ENCODE measurements at regions not wholly inside any gene's neighbourhood (a gene's known extent, or its start where the extent isn't known, plus 50 kb on each side); places are given as distances from the start of the nearest gene placed in this dataset.

- TF ChIP-seq EP300 (IDR thresholded peaks at IDR 0.05; ENCODE audit: borderline replicate concordance) (no peak), TAF1 (IDR thresholded peaks at IDR 0.05; ENCODE audit: low read depth) (no peak), NFIC (IDR thresholded peaks at IDR 0.05) (no peak), RAD21 (IDR thresholded peaks at IDR 0.05; ENCODE audit: low read depth) (peak; percentile 68), CREB1 (IDR thresholded peaks at IDR 0.05; ENCODE audit: low read depth) (no peak), FOXM1 (IDR thresholded peaks at IDR 0.05; ENCODE audit: borderline replicate concordance, low read depth) (no peak), TCF12 (IDR thresholded peaks at IDR 0.05; ENCODE audit: low read depth) (no peak)
- TF ChIP-seq, protein P1, sequence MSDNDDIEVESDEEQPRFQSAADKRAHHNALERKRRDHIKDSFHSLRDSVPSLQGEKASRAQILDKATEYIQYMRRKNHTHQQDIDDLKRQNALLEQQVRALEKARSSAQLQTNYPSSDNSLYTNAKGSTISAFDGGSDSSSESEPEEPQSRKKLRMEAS (IDR thresholded peaks at IDR 0.05), result no peak
Measured at GRCh38 chr9:26744191-26744965, 148.2 kb downstream of the CAAP1 start.

DNA sequence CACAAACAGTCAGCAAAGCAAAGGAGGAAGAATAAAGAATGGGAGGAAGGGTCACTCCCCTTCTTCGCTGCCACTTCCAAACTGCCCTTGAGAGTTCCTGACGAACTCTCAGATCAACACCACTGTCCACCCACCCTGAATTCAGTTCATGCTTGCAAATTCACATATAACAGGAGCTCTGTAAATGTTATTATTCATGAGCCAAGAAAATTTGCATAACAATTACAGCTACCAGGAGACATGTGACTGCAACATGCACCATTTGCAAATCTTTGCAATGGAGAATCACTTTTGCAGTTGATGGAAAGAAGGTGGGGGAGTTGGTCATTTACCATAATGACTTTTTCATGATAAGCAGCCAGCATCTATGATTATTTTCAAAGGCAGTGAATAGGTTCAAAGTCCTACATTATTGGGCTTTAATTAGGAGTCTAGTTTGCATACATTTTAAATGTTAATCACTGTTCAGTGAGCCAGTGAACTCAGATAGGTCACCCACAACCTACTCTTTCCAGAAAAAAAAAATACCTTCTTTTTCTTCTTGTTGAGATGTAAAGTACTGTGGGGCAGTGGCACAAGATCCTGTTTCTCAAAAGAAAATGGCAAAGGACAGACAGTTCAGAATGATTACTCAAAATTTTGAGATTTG, 149.7 kb downstream of the CAAP1 start:
- TF ChIP-seq EP300 (IDR thresholded peaks at IDR 0.05; ENCODE audit: borderline replicate concordance) (no peak), FOXM1 (IDR thresholded peaks at IDR 0.05; ENCODE audit: borderline replicate concordance, low read depth) (no peak), NFIC (IDR thresholded peaks at IDR 0.05) (no peak), CEBPB (IDR thresholded peaks at IDR 0.05) (no peak), YY1 (IDR thresholded peaks at IDR 0.05; ENCODE audit: low read depth) (no peak), RAD21 (IDR thresholded peaks at IDR 0.05; ENCODE audit: low read depth) (no peak), EGR1 (IDR thresholded peaks at IDR 0.05) (no peak), ZBTB7A (IDR thresholded peaks at IDR 0.05; ENCODE audit: low read depth) (no peak)
- TF ChIP-seq, protein P2, sequence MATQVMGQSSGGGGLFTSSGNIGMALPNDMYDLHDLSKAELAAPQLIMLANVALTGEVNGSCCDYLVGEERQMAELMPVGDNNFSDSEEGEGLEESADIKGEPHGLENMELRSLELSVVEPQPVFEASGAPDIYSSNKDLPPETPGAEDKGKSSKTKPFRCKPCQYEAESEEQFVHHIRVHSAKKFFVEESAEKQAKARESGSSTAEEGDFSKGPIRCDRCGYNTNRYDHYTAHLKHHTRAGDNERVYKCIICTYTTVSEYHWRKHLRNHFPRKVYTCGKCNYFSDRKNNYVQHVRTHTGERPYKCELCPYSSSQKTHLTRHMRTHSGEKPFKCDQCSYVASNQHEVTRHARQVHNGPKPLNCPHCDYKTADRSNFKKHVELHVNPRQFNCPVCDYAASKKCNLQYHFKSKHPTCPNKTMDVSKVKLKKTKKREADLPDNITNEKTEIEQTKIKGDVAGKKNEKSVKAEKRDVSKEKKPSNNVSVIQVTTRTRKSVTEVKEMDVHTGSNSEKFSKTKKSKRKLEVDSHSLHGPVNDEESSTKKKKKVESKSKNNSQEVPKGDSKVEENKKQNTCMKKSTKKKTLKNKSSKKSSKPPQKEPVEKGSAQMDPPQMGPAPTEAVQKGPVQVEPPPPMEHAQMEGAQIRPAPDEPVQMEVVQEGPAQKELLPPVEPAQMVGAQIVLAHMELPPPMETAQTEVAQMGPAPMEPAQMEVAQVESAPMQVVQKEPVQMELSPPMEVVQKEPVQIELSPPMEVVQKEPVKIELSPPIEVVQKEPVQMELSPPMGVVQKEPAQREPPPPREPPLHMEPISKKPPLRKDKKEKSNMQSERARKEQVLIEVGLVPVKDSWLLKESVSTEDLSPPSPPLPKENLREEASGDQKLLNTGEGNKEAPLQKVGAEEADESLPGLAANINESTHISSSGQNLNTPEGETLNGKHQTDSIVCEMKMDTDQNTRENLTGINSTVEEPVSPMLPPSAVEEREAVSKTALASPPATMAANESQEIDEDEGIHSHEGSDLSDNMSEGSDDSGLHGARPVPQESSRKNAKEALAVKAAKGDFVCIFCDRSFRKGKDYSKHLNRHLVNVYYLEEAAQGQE (IDR thresholded peaks at IDR 0.05; ENCODE audit: low read depth), result no peak

GRCh38 chr9:26735160-26735559, 157.4 kb downstream of the CAAP1 start:
- TF ChIP-seq CEBPB (IDR thresholded peaks at IDR 0.05) (no peak), EGR1 (IDR thresholded peaks at IDR 0.05) (no peak), ZBTB7A (IDR thresholded peaks at IDR 0.05; ENCODE audit: low read depth) (no peak), CREB1 (IDR thresholded peaks at IDR 0.05; ENCODE audit: low read depth) (no peak), TCF12 (IDR thresholded peaks at IDR 0.05; ENCODE audit: low read depth) (no peak), YY1 (IDR thresholded peaks at IDR 0.05; ENCODE audit: low read depth) (no peak), FOXM1 (IDR thresholded peaks at IDR 0.05; ENCODE audit: borderline replicate concordance, low read depth) (no peak), TAF1 (IDR thresholded peaks at IDR 0.05; ENCODE audit: low read depth) (no peak), EP300 (IDR thresholded peaks at IDR 0.05; ENCODE audit: borderline replicate concordance) (no peak), RAD21 (IDR thresholded peaks at IDR 0.05; ENCODE audit: low read depth) (no peak), NFIC (IDR thresholded peaks at IDR 0.05) (no peak), TEAD4 (IDR thresholded peaks at IDR 0.05) (no peak)
- TF ChIP-seq, protein P3, sequence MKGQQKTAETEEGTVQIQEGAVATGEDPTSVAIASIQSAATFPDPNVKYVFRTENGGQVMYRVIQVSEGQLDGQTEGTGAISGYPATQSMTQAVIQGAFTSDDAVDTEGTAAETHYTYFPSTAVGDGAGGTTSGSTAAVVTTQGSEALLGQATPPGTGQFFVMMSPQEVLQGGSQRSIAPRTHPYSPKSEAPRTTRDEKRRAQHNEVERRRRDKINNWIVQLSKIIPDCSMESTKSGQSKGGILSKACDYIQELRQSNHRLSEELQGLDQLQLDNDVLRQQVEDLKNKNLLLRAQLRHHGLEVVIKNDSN (IDR thresholded peaks at IDR 0.05), result no peak
- TF ChIP-seq, protein P2 (IDR thresholded peaks at IDR 0.05; ENCODE audit: low read depth), result no peak
- TF ChIP-seq, protein P1 (IDR thresholded peaks at IDR 0.05), result no peak

DNA sequence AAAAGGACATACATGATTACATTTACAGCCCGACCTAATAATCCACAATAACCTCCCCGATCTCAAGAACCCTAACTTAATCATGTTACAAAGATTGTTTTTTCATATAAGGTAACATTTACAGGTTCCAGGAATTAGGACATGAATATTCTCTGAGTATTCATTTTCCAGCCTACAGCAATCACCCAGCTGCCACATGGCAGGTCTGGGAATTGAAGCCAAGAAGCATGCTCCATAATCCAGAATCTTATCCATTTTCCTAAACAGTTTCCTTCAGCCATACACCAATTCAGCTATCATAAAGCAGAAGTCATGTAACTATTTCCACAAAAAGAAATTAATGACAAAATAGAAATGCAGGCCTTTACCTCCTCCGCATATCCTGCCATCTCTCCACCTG, 163.4 kb downstream of the CAAP1 start:
- no peak for TF ChIP-seq CEBPB (IDR thresholded peaks at IDR 0.05)

- TF ChIP-seq CEBPB (IDR thresholded peaks at IDR 0.05) (no peak), RAD21 (IDR thresholded peaks at IDR 0.05; ENCODE audit: low read depth) (no peak)
Measured at GRCh38 chr9:26727471-26727870, 165.1 kb downstream of the CAAP1 start.

- TF ChIP-seq CEBPB (IDR thresholded peaks at IDR 0.05), result no peak
- no peak for TF ChIP-seq RAD21 (IDR thresholded peaks at IDR 0.05; ENCODE audit: low read depth)
- TF ChIP-seq, protein P2 (IDR thresholded peaks at IDR 0.05; ENCODE audit: low read depth), result no peak
- TF ChIP-seq NFIC (IDR thresholded peaks at IDR 0.05), result no peak
- no peak for TF ChIP-seq EGR1 (IDR thresholded peaks at IDR 0.05)
- TF ChIP-seq FOXM1 (IDR thresholded peaks at IDR 0.05; ENCODE audit: borderline replicate concordance, low read depth), result no peak
- TF ChIP-seq TEAD4 (IDR thresholded peaks at IDR 0.05), result no peak
- TF ChIP-seq, protein P1 (IDR thresholded peaks at IDR 0.05), result no peak
- no peak for TF ChIP-seq EP300 (IDR thresholded peaks at IDR 0.05; ENCODE audit: borderline replicate concordance)
- TF ChIP-seq CREB1 (IDR thresholded peaks at IDR 0.05; ENCODE audit: low read depth), result no peak
- TF ChIP-seq TCF12 (IDR thresholded peaks at IDR 0.05; ENCODE audit: low read depth), result no peak
- no peak for TF ChIP-seq ZBTB7A (IDR thresholded peaks at IDR 0.05; ENCODE audit: low read depth)
- TF ChIP-seq, protein P3 (IDR thresholded peaks at IDR 0.05), result no peak
- TF ChIP-seq YY1 (IDR thresholded peaks at IDR 0.05; ENCODE audit: low read depth), result no peak
- no peak for TF ChIP-seq TAF1 (IDR thresholded peaks at IDR 0.05; ENCODE audit: low read depth)
Measured at GRCh38 chr9:26725573-26725972, 167.0 kb downstream of the CAAP1 start.

All from Ishikawa (cell line).